Osteocyte (in vitro differentiated cells): ENCODE measurements at regions not wholly inside any gene's neighbourhood (a gene's known extent, or its start where the extent isn't known, plus 50 kb on each side); places are given as distances from the start of the nearest gene placed in this dataset.

Source experiments
- DNase-seq: peaks from one replicate; pipeline ENCODE4 v3.0.0; 2021; ENCODE audit warnings: mixed read lengths; ENCODE audit not compliant: unreplicated experiment; ENCODE audit errors: extremely low spot score
- H3K27ac Mint-ChIP-seq: one replicate; pipeline ENCODE4 v1.8.0; 2021; ENCODE audit warnings: mild to moderate bottlenecking, mixed read lengths; ENCODE audit not compliant: unreplicated experiment
- H3K27me3 Mint-ChIP-seq: one replicate; pipeline ENCODE4 v1.8.0; 2021; ENCODE audit warnings: mixed read lengths; ENCODE audit not compliant: unreplicated experiment
- H3K36me3 Mint-ChIP-seq: one replicate; pipeline ENCODE4 v1.8.0; 2021; ENCODE audit warnings: mixed read lengths; ENCODE audit not compliant: unreplicated experiment
- H3K4me1 Mint-ChIP-seq: one replicate; pipeline ENCODE4 v1.8.0; 2021; ENCODE audit warnings: mixed read lengths; ENCODE audit not compliant: unreplicated experiment
- H3K4me3 Mint-ChIP-seq: one replicate; pipeline ENCODE4 v1.8.0; 2021; ENCODE audit warnings: mild to moderate bottlenecking, moderate library complexity, mixed read lengths; ENCODE audit not compliant: unreplicated experiment
- H3K9me3 Mint-ChIP-seq: one replicate; pipeline ENCODE4 v1.8.0; 2021; ENCODE audit warnings: mixed read lengths; ENCODE audit not compliant: unreplicated experiment
- TF ChIP-seq, protein P1 (sequence below): fragments of 200-600 bp; sonication (generic); IDR thresholded peaks from 2 replicates; pipeline ENCODE4 v1.5.0; 2021; ENCODE audit warnings: antibody characterized with exemption, mild to moderate bottlenecking, moderate library complexity

GRCh38 chr15:35928847-35929246 is 382.9 kb upstream of the DPH6 start:
- Mint-ChIP-seq H3K4me1 (peaks cover 4% of the 10 kb centered on the region), H3K36me3 (no peaks in the 10 kb centered on the region), H3K27me3 (no peaks in the 10 kb centered on the region), H3K9me3 (no peaks in the 10 kb centered on the region), H3K4me3 (no peak overlapping the region), H3K27ac (no peak overlapping the region)
- no peak for DNase-seq
- TF ChIP-seq, protein P1, sequence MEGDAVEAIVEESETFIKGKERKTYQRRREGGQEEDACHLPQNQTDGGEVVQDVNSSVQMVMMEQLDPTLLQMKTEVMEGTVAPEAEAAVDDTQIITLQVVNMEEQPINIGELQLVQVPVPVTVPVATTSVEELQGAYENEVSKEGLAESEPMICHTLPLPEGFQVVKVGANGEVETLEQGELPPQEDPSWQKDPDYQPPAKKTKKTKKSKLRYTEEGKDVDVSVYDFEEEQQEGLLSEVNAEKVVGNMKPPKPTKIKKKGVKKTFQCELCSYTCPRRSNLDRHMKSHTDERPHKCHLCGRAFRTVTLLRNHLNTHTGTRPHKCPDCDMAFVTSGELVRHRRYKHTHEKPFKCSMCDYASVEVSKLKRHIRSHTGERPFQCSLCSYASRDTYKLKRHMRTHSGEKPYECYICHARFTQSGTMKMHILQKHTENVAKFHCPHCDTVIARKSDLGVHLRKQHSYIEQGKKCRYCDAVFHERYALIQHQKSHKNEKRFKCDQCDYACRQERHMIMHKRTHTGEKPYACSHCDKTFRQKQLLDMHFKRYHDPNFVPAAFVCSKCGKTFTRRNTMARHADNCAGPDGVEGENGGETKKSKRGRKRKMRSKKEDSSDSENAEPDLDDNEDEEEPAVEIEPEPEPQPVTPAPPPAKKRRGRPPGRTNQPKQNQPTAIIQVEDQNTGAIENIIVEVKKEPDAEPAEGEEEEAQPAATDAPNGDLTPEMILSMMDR: no peak

- no peak overlapping the region for H3K27ac Mint-ChIP-seq
- peaks cover 4% of the 10 kb centered on the region for H3K4me1 Mint-ChIP-seq
- DNase-seq: no peak
- H3K27me3 Mint-ChIP-seq: no peaks in the 10 kb centered on the region
- no peaks in the 10 kb centered on the region for H3K36me3 Mint-ChIP-seq
- H3K9me3 Mint-ChIP-seq: no peaks in the 10 kb centered on the region
- H3K4me3 Mint-ChIP-seq: no peak overlapping the region
- TF ChIP-seq, protein P1: no peak
Measured at GRCh38 chr15:35929740-35930444, 383.9 kb upstream of the DPH6 start.

DNA sequence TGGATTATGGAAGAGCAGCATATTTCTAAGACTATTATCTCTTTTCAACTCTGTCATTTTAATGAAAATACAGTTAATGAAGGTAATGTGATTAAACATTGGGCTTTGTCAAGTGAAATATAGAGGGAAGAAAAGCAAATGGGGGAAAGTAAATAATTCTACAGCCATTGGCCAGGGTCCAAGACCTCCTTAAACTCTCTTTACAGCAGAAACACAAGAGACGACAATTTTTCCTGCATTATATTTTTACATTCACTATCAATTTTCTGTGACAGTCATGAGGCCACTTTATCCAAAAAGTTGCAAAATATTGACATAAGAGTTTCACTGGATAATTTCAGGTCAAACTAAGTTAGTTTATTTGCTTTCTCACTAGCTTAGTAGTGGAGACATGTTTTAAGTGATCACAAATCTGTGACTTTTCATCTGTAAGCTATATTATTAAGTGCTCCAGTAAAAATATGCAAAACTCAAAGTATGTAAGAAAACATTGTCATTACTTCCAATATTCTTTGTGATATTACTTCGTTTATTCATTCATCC is 385.9 kb upstream of the DPH6 start:
- Mint-ChIP-seq H3K27me3 (no peaks in the 10 kb centered on the region), H3K4me3 (no peak overlapping the region), H3K27ac (no peak overlapping the region), H3K4me1 (peaks cover 4% of the 10 kb centered on the region), H3K36me3 (no peaks in the 10 kb centered on the region), H3K9me3 (no peaks in the 10 kb centered on the region)
- no peak for DNase-seq
- TF ChIP-seq, protein P1: no peak

- peaks cover 4% of the 10 kb centered on the region for H3K4me1 Mint-ChIP-seq
- H3K36me3 Mint-ChIP-seq: no peaks in the 10 kb centered on the region
- no peak overlapping the region for H3K27ac Mint-ChIP-seq
- TF ChIP-seq, protein P1: no peak
- no peak for DNase-seq
- no peaks in the 10 kb centered on the region for H3K9me3 Mint-ChIP-seq
- no peak overlapping the region for H3K4me3 Mint-ChIP-seq
- H3K27me3 Mint-ChIP-seq: no peaks in the 10 kb centered on the region
Measured at GRCh38 chr15:35932531-35932930, 386.6 kb upstream of the DPH6 start.

DNA sequence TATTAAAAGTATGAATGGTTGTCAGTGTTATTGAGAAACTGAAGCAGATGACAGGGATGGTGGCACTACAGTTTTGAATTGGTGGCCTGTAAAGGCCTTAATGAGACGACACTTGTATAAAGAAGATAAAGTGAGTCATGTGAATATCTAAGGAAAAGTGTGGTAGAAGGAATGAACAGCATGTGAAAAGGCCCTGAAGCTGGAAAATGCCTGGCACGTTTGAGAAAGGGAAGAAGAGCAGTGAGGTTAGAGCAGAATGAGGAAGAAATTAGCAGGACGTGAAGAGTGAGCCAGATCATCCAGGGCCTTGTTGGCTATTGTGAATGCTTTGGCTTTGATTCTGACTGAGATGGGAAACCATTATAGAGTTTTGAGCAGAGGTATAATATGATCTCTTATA is 387.6 kb upstream of the DPH6 start:
- no peaks in the 10 kb centered on the region for H3K27me3 Mint-ChIP-seq
- no peaks in the 10 kb centered on the region for H3K36me3 Mint-ChIP-seq
- no peaks in the 10 kb centered on the region for H3K9me3 Mint-ChIP-seq
- DNase-seq: no peak
- H3K27ac Mint-ChIP-seq: no peak overlapping the region
- H3K4me1 Mint-ChIP-seq: peaks cover 4% of the 10 kb centered on the region
- H3K4me3 Mint-ChIP-seq: no peak overlapping the region
- TF ChIP-seq, protein P1: no peak
